HG02588 (cell line): ENCODE measurements at regions not wholly inside any gene's neighbourhood (a gene's known extent, or its start where the extent isn't known, plus 50 kb on each side); places are given as distances from the start of the nearest gene placed in this dataset.

Experiments used
- ATAC-seq: cut with Tn5 transposase; IDR thresholded peaks from one replicate; pipeline ENCODE4 v1.9.1; 2021; ENCODE audit warnings: mild to moderate bottlenecking, moderate library complexity; ENCODE audit not compliant: unreplicated experiment

DNA sequence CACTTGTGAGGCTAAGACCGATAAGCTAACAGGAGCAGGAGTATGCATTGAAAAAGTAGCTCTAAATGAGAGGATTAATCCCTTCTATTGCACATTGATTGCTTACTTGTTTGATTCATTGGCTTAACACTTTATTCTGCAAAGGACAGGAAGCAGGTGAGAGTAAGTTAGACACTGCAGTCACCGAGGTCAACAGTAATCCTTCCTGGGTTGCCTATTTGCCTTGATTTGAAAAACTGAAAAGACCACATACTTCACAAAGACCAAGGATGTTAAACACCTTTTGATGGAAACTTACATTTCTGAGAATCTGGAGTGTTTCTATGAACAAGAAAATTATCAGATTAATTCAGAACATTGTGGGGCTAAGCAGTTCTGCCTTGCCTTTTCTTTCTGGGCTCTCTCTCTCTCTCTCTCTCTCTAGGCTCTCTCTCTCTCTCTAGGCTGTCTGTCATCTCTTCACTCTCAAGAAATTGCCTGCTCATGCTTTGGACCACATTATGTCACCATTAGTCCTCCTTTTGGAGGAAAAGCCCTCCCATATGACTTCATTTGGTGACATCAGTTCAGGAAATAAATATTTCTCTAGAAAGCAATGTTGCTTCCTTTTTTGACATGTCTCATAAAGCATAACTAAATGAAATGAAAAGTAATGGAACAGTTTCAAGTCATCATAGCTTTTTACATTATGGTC, 103.8 kb downstream of the TNFSF18 start:
- no peak for ATAC-seq

DNA sequence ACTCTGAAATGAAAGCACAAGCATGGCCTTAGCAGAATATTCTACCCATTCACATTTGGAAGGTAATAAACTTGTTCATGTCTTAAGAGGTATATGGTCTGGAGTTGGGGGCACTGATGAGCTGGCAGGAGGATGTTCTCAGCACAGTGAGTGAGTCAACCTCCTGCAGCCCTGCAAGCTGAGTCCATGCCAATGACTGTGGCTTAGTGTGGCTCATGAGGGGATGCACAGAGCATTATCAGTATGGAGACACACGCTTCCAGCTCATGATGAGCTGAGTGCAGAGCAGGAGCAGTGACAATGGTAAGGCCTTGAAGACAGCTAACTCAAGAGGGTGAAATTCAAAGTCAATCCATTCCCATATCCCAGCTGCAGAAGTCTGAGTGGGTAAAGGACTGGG, 102.3 kb downstream of the TNFSF18 start:
- ATAC-seq: no peak

DNA sequence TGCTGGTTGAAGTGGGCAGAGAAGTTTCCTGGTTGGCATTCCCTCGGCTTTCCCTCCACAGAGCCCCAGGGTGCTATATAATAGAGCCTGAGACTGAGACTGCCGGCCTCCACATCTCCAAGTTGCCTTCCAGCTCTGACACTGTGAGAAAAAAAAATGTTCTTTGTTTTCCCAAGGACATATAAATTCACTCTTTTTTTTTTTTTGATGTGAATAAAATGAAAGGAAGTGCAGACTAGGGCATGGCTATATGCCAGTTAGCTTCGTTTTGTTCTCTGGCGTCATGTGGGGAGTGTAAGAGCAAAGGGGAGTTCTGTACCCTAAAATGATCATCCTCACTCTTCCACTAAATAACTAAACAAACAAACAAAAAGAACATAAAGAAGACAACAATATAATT, 101.6 kb downstream of the TNFSF18 start:
- ATAC-seq: no peak

DNA sequence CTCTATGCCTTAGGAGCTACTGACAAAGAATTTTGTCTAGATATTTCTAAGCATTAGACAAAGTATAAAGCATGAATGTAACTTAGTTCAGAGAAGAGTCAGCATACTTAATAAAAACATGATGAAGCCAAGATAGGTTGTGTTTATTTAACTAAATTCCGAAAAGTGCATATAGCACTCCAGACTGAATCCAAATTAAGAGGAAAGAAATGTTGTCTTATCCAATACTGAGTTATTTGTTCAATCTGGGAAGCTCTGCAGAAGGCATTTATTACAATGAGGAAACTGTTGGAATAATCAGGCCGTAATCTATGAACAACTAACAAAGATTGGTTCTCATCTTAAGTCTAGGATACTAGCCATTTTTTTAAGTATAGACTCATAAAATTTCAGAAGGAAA, 100.2 kb downstream of the TNFSF18 start:
- ATAC-seq: no peak

DNA sequence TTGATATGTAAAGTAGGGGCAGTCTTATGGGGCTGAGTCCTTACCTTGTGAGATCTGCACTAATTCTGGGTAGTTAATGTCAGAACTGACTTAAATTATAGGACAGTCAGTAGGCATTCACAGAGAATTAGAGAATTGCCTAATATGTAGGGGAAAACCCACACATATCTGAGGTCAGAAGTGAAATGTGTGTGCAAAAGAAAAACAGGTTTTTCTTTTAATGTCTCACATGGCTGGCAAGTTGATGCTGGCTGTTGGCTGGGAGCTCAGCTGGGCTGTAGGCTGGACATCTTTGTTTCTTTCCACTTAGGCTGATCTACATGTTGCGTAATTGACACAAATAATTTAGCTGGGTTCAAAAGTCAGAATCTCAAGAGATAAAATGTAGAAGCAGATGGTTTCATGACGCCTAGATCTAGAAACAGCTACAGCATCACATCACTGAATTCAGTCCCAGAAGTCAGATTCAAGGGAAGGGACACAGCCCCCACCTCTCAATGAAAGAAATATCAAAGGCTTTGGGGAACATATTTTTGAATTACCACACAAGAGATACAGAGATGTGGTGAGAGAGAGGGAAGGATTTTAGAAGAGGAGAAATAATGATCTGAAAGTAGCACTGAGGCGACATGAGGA, 98.9 kb downstream of the TNFSF18 start:
- ATAC-seq: no peak

DNA sequence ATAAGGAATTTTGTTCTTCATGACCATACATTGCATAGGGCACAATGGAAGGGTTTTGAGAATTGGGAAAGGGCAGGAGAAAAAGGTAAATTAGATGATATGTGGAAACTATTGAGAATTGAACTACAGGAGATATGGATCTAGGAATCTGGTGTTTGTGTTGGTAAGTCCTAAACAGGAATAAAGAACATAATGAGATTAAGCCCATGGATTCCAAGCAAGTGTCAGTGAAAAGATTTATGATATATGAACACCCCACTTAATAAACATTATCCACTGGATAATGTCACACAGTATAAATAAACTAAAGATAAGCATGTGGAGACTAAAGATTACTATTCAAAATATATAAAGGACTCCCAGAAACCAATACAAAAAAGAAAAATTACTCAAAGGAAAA, 98.2 kb downstream of the TNFSF18 start:
- no peak for ATAC-seq

DNA sequence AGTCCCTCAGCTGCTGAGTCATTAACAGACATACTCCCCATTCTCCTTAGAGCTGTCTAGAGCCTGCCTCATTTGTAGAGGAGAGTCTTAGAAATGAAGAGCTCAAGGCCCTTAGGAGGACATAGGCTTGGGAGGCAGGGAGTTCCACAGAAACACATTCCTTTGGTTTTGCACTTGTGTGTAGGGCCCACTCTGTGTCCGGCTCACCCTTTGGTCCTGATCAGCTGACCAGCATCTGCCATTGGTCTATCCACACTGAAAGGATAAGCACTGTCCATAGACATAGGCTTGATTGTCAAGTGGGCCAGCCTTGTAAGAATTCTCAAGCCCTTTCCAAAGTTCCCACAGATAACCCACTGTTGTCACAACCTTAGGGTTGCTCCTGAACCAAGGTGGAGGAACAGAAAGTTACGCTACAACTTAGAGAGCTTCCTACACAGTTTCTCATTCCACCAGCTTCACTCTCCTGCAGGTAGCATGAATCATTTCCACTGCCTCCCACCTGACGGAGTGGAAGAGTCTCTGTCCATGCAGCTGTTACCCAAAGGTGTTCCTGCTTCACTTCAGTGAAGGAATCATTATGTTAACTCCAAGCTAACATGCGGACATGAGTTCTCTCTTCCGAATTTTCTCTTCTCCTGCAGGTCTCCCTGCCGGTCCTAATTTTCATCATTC, 96.1 kb downstream of the TNFSF18 start:
- ATAC-seq: no peak

DNA sequence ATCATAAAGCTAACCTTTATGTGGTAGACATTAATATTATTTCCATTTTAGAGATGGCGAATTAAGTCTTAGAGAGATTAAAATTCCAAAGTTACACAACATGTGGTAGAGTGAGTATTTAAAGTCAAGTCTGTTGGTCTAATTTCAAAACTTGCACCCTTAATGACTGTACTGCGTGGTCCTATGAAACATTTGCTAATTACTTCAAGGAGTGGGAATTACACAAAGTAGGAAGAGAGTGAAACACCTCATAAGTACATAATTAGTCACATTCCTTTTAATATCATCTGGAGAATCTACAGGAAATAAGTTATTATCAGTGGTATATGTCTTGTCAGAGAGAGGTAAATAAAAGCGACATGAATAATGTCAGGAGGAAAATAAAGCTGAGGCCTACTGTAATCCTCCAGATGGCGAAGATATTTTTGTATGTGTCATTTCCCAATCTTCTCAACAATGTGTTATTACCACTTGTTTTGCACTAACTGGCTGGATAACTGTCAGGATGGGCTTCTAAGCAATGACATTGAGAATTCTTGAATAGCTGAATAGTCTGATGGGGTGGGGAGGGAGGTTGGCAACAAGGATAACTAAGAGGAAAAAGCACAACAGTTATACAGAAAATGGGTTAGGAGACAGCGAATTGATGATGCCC, 95.5 kb downstream of the TNFSF18 start:
- ATAC-seq: no peak

DNA sequence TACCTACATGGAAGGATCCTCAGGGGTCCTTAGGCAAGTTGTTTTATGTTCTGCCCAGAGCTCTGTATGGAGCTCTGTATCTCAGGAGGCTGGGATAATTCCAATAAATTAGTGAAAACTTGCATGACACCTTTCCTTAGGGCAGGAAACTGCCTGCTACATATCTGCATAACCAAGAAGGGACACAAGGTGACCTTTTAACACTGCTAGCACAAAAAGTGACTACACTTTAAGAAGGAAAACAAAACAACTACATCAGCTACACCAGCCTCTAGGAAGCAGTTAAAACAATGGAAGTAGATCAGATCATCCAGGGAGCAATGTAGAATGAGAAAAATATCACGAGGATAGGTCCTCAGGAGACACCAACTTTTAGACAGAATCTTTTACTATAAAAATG, 93.9 kb downstream of the TNFSF18 start:
- no peak for ATAC-seq

DNA sequence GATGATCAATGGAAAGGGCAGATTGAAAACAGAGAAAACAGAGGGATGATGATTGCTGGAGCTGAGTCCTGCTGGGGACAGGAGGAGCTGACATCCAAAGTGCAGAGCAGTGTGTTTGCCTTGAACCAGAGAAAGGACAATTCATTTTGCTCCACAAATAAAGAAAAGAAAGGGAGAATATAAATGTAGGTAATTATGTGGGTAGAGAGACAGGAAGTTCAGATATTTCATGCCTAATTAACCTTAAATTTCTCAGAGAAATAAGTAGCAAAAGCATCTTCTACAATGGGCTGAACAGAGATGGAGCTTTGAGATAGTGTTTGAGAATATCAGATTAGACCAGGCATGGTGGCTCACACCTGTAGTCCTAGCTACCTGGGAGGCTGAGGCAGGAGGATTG, 93.2 kb downstream of the TNFSF18 start:
- ATAC-seq: no peak

DNA sequence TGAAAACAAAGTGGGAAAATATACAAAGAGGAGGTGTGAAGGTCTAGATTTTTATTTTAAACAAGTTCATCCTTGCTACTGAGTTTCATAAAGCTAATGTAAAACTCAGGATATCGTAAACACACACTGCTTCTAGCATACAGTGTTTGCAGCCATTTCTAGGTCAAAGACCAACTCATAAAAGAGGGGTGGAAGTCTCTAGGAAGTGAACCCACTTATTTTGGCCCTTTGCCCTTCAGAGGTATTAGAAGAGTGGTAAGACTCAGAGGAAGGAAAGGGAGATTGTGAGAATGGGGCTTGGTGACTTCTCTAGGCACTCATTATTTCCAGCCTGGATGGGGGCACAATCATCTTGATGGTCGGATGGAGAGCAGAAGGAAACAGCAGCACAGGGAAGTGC, 91.2 kb downstream of the TNFSF18 start:
- no peak for ATAC-seq

DNA sequence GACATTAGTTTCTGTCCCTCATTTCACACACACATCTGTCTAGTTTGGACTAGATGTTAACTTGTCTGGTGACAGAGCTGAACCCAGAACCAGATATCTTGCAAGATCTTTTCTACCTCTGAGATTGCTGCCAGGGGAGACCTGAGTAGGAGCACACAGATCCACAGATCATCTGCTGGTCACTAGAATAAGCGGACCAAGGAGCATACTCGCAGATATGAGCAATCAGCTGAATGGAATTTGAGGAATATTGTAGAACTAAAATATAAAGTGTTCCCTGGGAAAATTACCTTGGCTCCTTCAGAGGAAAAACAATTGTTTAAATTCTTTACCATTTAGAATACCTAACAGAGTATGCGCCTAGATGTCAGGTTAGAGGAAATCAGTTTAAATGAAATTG, 90.7 kb downstream of the TNFSF18 start:
- no peak for ATAC-seq

DNA sequence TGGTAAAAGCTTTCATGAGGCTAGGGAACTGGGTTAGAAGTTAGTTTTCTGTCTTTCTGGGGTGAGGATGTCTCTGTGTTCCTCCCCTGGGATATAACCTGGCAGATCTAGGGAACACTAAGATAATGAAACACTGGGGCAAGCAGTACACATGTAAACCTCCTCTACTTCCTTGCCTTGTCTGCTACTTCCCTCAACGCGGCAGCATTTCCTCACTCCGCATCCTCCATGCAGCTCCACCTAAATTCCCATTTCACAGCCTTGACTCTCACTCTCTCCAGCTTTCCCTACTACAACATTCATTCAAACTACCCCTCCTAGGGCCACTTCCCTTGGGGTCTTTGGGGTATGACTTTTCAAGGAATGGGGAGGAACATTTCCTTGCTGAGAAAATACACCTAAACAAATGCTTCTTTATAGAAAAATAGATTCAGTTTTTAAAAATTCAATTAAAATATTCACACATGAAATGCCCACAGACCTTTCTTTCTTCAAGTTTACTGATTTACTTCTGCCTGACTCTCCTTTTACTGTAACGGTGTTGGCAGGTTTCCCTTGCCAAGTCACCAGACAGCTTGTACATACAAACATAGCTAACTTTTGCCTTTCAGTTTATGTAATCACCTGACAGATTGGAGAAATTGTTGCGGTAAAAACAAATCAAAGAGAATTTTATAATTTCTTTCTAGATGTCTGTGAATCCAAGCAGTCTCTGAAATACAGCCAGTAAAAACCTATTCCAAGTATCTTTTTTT, 90.1 kb downstream of the TNFSF18 start:
- ATAC-seq: no peak

DNA sequence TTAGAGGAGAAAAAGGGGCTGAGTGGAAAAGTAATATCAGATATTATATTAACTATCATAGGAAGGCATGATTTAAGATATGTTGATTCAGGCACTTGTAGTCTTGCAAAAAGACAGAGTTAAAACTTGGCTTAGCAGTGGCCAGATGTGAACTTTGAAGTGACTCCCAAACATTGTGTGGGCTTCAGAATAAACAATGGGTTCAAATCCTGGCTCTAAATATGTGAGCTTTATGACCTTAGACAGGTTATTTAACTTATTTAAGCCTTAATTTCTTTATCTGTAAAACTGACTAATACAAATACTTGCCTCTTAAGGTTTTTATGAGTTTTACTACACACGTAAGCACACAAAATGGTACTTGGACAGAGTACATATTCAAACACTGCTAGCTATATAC, 85.9 kb downstream of the TNFSF18 start:
- no peak for ATAC-seq

DNA sequence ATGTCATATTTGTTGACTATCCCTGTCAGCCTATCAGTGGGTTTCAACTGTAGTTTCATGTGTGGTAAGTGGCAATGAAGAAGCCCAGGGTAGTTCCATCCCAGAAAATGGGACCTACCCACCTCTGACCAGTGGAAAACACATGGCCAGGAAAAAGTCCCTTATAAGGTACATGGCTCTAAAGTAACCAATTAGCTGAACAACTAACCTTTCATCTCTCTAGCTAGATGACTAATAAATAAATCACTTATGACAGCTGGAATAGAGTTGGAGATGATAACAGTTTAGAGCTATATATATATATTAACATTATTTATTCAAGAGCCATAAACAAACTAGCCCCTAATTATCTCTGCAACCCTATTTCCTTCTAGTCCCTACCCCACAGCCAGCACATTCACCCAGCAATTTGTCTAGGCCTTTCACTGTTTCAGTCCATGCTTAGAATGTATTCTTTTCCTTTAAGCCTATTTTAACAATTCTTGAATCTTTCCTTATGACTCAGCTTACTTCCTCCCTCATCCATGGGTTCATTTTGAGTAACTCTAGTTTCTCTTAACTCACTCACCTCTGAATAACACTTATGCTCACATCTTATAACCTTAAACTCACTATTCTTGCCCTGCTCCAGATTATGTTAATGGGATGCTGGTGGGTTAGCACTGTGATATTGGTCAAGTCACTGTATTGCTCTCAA, 83.7 kb downstream of the TNFSF18 start:
- no peak for ATAC-seq

DNA sequence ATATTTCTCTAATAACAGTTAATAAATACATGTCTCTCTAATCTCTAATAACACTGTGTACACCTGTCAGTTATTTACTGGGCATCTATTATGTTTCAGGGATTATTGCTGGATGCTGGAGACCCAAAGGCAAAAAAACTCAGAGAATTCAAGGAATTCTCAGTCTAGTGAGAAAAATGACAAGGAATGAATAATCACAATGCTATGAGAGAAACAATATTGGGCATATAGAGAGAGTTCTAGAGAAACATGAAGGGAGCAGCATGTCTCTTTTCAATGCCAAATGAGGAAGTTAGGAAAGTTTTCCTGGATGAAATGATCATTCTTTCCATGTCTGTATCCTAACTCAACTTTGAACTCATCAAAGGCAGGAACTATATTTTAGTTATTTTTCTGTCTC, 82.8 kb downstream of the TNFSF18 start:
- ATAC-seq: no peak

DNA sequence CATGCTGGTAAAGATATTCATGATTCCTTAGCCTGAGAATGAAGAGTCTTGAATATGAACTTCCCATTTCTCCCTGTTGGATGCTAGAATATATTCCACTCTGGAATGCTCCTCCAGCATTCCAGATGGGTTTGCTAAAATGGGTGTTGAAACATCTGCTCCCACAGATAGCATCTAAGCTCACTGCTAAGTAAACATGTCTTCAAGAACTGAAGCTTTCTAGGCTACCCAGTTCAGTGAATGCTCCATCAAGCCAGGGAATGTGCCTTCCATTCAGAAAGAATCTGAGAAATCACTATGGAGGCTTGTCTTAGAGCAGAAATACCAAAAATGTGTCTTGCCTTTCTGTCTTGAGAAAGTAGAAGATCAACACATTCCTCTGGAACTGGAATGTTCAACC, 81.1 kb downstream of the TNFSF18 start:
- ATAC-seq: no peak

DNA sequence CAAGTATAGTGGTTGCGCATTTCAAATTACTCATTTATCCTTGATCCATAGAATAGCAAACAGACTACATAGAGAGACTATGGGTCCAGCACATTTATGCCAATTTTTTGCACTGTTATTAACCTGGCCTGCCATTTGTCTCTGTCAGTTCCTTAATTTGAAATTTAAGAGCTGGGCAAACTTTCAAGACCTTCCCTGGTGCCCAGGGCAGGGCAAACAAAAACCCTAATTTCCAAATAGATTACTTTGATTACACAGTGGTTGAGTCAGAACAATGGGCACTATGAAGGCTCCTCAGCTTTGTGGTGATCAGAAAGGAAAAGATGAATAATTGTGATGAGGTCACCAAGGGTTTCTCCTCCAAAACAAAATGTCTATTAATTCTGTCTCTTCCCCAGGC, 80.6 kb downstream of the TNFSF18 start:
- ATAC-seq: no peak

DNA sequence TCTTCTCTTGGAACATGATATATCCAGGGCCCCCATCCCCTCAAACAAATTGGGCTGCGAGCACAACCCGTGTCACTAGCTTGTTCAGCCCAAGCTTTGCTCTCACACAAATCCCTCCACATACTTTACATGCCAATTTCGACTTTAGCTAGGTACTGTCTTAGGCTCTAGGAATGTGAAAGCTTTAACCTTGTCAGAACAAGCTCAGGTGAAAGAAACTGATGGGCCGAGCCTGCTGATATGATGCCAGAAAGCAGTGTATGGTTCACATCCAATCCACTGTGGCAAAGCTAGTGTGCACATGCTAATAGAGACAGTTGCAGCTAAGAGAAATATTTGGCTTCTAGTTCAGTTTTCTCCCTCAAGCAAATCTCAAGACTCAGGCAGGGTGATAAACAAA, 79.5 kb downstream of the TNFSF18 start:
- no peak for ATAC-seq

DNA sequence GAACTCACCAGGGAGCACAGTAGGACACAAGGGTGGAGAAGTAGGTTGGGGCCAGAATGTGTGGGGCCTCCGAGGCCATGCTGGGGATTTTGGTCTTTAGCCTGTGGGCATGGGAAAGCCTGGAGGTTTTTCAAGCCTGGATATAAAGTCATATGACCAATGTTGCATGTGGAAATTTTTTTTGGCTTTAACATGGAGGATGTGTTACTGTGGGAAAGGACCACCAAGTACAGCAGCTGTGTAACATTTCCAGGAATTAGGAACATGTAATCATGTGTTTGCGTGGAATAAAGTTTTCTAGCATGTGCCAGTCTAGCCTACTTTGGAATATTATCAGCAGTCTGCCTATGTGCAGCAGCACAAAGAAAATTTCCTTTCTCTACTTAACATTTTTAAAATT, 78.5 kb downstream of the TNFSF18 start:
- ATAC-seq: no peak

DNA sequence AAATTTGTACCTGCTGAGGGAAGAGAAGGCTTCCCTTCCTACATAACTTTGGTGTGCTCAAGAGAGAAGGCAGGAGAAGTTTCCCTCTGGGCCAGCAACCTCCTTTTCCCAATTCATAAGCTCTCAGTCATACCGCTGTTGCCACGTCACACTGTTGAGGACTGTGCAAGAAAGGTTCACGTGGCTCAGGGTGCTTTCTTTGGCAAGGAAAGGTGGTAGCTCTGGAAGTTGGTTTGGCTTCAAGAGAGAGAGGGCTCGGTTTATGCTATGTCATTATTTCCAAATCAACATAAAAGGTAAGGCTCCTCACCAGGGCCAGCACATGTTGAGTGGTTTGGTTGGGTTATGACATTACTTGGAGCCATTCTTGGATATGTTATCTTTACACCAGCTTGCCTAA, 77.3 kb downstream of the TNFSF18 start:
- no peak for ATAC-seq
